ENCODE measurements at regions not wholly inside any gene's neighbourhood (a gene's known extent, or its start where the extent isn't known, plus 50 kb on each side); places are given as distances from the start of the nearest gene placed in this dataset.

DNA sequence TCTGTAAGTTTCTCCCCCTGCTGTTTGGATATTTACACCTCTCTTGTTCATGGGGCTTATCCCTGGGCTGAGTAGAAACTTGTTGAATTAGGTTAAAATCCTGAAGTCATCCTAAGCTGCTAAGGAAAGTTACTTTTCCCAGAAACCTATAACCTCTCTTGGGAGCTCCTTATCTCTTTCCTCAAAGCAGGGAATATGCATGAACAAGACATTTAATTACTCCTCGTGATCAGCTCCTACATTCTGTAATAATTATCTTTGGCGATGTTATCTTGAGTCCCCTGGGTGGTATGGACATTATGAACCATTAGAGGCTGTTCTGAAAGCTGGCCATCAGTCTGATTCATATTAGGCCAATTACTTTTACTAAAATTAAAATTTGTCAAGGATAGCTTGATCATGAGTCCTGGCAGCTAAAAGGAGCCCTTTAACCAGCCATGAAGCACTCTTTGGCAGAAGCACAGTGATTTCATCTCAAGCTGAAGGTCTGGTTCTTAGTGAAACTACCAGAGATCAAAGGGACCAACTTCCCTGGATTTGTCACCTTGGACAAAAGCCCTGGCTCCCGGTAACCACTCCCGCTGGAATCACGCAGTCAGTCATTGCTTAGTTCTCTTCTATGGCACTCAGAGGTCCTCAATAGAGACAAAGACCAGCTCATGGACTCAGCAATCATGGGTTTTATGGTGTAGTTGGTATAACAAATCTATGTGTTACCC is 811.8 kb downstream of the UQCRFS1 start:
- TF ChIP-seq, protein P1, sequence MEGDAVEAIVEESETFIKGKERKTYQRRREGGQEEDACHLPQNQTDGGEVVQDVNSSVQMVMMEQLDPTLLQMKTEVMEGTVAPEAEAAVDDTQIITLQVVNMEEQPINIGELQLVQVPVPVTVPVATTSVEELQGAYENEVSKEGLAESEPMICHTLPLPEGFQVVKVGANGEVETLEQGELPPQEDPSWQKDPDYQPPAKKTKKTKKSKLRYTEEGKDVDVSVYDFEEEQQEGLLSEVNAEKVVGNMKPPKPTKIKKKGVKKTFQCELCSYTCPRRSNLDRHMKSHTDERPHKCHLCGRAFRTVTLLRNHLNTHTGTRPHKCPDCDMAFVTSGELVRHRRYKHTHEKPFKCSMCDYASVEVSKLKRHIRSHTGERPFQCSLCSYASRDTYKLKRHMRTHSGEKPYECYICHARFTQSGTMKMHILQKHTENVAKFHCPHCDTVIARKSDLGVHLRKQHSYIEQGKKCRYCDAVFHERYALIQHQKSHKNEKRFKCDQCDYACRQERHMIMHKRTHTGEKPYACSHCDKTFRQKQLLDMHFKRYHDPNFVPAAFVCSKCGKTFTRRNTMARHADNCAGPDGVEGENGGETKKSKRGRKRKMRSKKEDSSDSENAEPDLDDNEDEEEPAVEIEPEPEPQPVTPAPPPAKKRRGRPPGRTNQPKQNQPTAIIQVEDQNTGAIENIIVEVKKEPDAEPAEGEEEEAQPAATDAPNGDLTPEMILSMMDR (IDR thresholded peaks at IDR 0.05) = no peak
- TF ChIP-seq POLR2A (IDR thresholded peaks at IDR 0.05) = no peak

All from vagina (tissue), 2 donors.